ENCODE measurements at regions not wholly inside any gene's neighbourhood (a gene's known extent, or its start where the extent isn't known, plus 50 kb on each side); places are given as distances from the start of the nearest gene placed in this dataset.

GRCh38 chrX:147174591-147174990, 360.0 kb upstream of the CXorf51A start:
- Histone ChIP-seq H3K27me3 (replicated peaks; ENCODE audit: insufficient read depth, low read length) (no peaks in the 10 kb centered on the region), H3K36me3 (replicated peaks; ENCODE audit: insufficient read depth, low read length) (no peaks in the 10 kb centered on the region), H3K4me3 (ENCODE audit: low read length) (no peak overlapping the region), H3K9me3 (replicated peaks; ENCODE audit: insufficient read depth, low read length) (no peaks in the 10 kb centered on the region), H3K27ac (ENCODE audit: low read length) (no peak overlapping the region), H3F3A (ENCODE audit: insufficient read depth, low read length) (no peaks in the 10 kb centered on the region), H3K4me2 (ENCODE audit: low read depth, low read length) (no peak overlapping the region), H3K4me1 (ENCODE audit: low read length) (no peaks in the 10 kb centered on the region), H3K9me2 (replicated peaks; ENCODE audit: insufficient read depth, low read length) (no peaks in the 10 kb centered on the region), H3K79me2 (ENCODE audit: low read length) (no peaks in the 10 kb centered on the region), H4K20me1 (ENCODE audit: insufficient read depth, low read length) (no peaks in the 10 kb centered on the region), H3K9ac (ENCODE audit: low read length) (no peak overlapping the region), H2AFZ (ENCODE audit: low read length) (no peak overlapping the region)
- TF ChIP-seq EZH2 (optimal IDR thresholded peaks at IDR 0.05; ENCODE audit: low read depth, low read length) (no peak), EZH2phosphoT487 (IDR thresholded peaks at IDR 0.05; ENCODE audit: low read length) (no peak)
- TF ChIP-seq, protein P1, sequence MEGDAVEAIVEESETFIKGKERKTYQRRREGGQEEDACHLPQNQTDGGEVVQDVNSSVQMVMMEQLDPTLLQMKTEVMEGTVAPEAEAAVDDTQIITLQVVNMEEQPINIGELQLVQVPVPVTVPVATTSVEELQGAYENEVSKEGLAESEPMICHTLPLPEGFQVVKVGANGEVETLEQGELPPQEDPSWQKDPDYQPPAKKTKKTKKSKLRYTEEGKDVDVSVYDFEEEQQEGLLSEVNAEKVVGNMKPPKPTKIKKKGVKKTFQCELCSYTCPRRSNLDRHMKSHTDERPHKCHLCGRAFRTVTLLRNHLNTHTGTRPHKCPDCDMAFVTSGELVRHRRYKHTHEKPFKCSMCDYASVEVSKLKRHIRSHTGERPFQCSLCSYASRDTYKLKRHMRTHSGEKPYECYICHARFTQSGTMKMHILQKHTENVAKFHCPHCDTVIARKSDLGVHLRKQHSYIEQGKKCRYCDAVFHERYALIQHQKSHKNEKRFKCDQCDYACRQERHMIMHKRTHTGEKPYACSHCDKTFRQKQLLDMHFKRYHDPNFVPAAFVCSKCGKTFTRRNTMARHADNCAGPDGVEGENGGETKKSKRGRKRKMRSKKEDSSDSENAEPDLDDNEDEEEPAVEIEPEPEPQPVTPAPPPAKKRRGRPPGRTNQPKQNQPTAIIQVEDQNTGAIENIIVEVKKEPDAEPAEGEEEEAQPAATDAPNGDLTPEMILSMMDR (IDR thresholded peaks at IDR 0.05; ENCODE audit: low read length) = no peak
- no peak for DNase-seq

- H3K27ac ChIP-seq (ENCODE audit: low read length) = no peak overlapping the region
- no peak overlapping the region for H3K4me2 ChIP-seq (ENCODE audit: low read depth, low read length)
- H3K27me3 ChIP-seq (replicated peaks; ENCODE audit: insufficient read depth, low read length) = no peaks in the 10 kb centered on the region
- H3K79me2 ChIP-seq (ENCODE audit: low read length) = no peaks in the 10 kb centered on the region
- H3K9me2 ChIP-seq (replicated peaks; ENCODE audit: insufficient read depth, low read length) = no peaks in the 10 kb centered on the region
- TF ChIP-seq EZH2 (optimal IDR thresholded peaks at IDR 0.05; ENCODE audit: low read depth, low read length) (no peak), EZH2phosphoT487 (IDR thresholded peaks at IDR 0.05; ENCODE audit: low read length) (no peak)
- TF ChIP-seq, protein P1 (IDR thresholded peaks at IDR 0.05; ENCODE audit: low read length) = no peak
- no peaks in the 10 kb centered on the region for H3K36me3 ChIP-seq (replicated peaks; ENCODE audit: insufficient read depth, low read length)
- H3K4me1 ChIP-seq (ENCODE audit: low read length) = no peaks in the 10 kb centered on the region
- H3K4me3 ChIP-seq (ENCODE audit: low read length) = no peak overlapping the region
- H3K9me3 ChIP-seq (replicated peaks; ENCODE audit: insufficient read depth, low read length) = no peaks in the 10 kb centered on the region
- H2AFZ ChIP-seq (ENCODE audit: low read length) = no peak overlapping the region
- no peaks in the 10 kb centered on the region for H3F3A ChIP-seq (ENCODE audit: insufficient read depth, low read length)
- no peak for DNase-seq
- no peak overlapping the region for H3K9ac ChIP-seq (ENCODE audit: low read length)
- H4K20me1 ChIP-seq (ENCODE audit: insufficient read depth, low read length) = no peaks in the 10 kb centered on the region
Measured at GRCh38 chrX:147173594-147173993, 359.1 kb upstream of the CXorf51A start.

DNA sequence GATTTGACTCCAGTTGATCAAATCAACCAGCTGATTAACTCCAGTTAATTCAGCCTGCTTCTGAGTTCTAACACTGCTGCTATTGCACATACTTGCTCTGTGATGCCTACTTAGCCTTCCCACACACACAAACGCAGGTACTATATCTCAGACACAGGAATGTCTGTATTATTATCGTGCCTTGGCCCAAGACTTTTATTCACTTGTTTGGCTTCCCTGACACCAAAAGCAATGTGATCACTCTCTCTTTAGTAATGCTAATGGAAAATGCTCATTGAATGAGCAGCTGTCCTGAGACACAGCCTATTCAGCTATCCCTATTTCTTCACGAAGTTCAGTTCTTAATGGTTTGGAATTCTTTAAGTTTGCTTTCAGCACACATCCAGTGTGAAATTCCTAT, 356.4 kb upstream of the CXorf51A start:
- no peaks in the 10 kb centered on the region for H3F3A ChIP-seq (ENCODE audit: insufficient read depth, low read length)
- no peaks in the 10 kb centered on the region for H3K4me1 ChIP-seq (ENCODE audit: low read length)
- H3K9me3 ChIP-seq (replicated peaks; ENCODE audit: insufficient read depth, low read length) = no peaks in the 10 kb centered on the region
- no peaks in the 10 kb centered on the region for H3K79me2 ChIP-seq (ENCODE audit: low read length)
- no peak for TF ChIP-seq EZH2phosphoT487 (IDR thresholded peaks at IDR 0.05; ENCODE audit: low read length)
- TF ChIP-seq, protein P1 (IDR thresholded peaks at IDR 0.05; ENCODE audit: low read length) = no peak
- TF ChIP-seq EZH2 (optimal IDR thresholded peaks at IDR 0.05; ENCODE audit: low read depth, low read length) = no peak
- H3K9ac ChIP-seq (ENCODE audit: low read length) = no peak overlapping the region
- H4K20me1 ChIP-seq (ENCODE audit: insufficient read depth, low read length) = no peaks in the 10 kb centered on the region
- H2AFZ ChIP-seq (ENCODE audit: low read length) = no peak overlapping the region
- no peaks in the 10 kb centered on the region for H3K9me2 ChIP-seq (replicated peaks; ENCODE audit: insufficient read depth, low read length)
- no peak overlapping the region for H3K4me3 ChIP-seq (ENCODE audit: low read length)
- DNase-seq = no peak
- no peaks in the 10 kb centered on the region for H3K36me3 ChIP-seq (replicated peaks; ENCODE audit: insufficient read depth, low read length)
- no peaks in the 10 kb centered on the region for H3K27me3 ChIP-seq (replicated peaks; ENCODE audit: insufficient read depth, low read length)
- H3K4me2 ChIP-seq (ENCODE audit: low read depth, low read length) = no peak overlapping the region
- no peak overlapping the region for H3K27ac ChIP-seq (ENCODE audit: low read length)
